ENCODE measurements at regions not wholly inside any gene's neighbourhood (a gene's known extent, or its start where the extent isn't known, plus 50 kb on each side); places are given as distances from the start of the nearest gene placed in this dataset.

DNA sequence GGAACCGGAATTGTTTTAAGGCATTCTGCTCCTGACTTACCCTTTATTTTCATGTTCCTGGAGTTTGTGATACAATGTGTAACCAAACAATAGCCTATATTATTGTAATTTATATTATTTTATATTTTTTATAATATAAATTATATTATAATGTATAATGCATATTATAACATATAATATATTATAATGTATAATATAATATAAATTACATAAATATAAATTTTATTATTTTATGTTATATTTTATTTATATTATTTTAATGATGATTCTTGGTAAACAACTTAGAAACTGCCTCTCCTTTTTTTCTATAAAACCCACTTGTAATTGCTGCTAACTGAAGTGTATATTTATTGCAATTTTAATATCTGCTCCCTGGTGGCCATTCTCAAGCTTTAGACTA is 629.1 kb downstream of the MMUT start:
- no peak for FAIRE-seq
- DNase-seq (ENCODE audit: insufficient read length): no peak
- TF ChIP-seq POLR2AphosphoS5 (IDR thresholded peaks at IDR 0.05; ENCODE audit: low read depth, low read length) (no peak), TAF1 (IDR thresholded peaks at IDR 0.05; ENCODE audit: borderline replicate concordance, low read depth, low read length) (no peak), POLR2A (IDR thresholded peaks at IDR 0.05; ENCODE audit: low read depth, low read length) (no peak)

DNA sequence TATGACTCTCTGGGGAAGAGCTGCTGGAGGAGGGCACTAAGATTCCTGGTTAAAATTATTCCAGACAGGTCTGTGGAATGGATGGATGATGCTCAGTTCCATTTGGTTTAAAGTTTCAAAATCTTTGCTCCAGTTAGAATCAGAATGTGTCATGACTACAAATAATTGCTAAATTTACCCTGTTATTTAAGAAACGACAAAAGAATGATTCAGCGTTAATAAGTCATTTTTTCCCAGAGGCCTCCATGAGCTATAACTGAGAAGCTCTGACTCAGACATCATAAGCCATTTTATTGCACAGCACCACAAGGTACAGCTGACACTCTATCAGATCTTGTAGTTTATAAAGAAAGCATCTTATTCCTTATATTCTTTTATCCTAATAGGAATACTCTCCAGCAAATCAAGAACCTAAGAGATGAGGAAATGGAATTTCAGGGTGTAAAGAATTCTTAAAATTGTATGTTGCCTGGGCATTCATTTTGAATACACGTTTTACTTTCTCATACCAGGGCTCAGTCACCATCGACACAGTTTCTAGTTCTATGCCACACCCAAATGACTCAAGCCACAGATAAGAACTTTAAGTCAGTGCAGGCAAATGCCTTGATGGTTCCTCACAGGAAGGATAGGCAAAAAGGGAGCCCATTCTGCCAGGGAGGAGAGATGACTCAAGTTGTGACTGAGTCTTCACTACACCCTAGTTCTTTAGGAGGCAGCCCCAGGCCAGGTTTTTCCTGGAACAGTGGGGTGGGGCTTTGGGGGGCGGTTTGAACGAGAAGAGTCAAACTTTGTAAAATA is 636.0 kb downstream of the MMUT start:
- FAIRE-seq (no peak), DNase-seq (ENCODE audit: insufficient read length) (no peak)
- TF ChIP-seq POLR2A (IDR thresholded peaks at IDR 0.05; ENCODE audit: low read depth, low read length) (no peak), POLR2AphosphoS5 (IDR thresholded peaks at IDR 0.05; ENCODE audit: low read depth, low read length) (no peak), TAF1 (IDR thresholded peaks at IDR 0.05; ENCODE audit: borderline replicate concordance, low read depth, low read length) (no peak)

DNA sequence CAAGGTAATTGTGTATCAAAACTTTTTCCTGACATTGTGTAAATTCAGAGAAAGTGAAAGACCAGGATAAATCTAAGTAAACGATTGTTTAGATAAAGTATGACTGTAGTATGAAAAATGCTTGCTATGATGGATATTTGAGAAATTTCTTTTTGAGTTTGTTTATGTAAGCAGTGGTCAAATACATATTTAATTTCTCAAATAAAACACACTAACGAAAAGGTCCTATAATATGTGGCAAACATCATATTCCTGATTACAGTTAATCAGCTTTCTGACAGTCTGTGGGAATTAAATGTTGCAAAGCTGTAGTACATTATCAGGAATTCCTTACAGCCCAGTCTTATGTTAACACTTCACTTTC is 636.9 kb downstream of the MMUT start:
- no peak for FAIRE-seq
- DNase-seq (ENCODE audit: insufficient read length): no peak
- TF ChIP-seq TAF1 (IDR thresholded peaks at IDR 0.05; ENCODE audit: borderline replicate concordance, low read depth, low read length): no peak
- TF ChIP-seq POLR2AphosphoS5 (IDR thresholded peaks at IDR 0.05; ENCODE audit: low read depth, low read length): no peak
- TF ChIP-seq POLR2A (IDR thresholded peaks at IDR 0.05; ENCODE audit: low read depth, low read length): no peak

DNA sequence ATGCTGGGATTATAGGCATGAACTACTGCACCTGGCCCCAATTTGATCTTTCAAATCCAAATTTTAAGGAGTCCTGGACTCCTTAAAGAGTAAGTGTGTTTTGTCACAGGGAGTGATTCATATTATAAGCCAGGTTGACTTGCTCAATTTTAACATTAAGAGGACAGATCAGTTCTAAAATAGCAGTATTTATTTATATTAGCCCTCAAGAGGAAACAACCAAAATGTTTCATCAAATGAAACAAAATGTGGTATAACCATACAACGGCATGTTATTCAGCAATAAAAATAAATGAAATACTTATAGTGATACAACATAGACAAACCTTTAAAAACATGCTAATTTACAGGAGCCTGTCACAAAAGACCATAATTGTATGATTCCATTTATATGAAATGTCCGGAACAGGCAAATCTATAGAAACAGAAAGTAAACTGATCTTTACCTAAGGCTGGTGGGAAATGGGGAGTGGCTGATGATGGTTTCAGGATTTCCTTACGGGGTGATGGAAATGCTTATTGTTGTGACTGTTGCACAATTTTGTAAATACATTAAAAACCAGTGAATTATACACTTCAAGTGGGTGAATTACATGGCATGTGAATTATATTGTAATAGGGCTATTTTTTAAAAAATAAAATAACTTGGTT is 637.4 kb downstream of the MMUT start:
- no peak for FAIRE-seq
- DNase-seq (ENCODE audit: insufficient read length): no peak
- TF ChIP-seq POLR2AphosphoS5 (IDR thresholded peaks at IDR 0.05; ENCODE audit: low read depth, low read length) (no peak), TAF1 (IDR thresholded peaks at IDR 0.05; ENCODE audit: borderline replicate concordance, low read depth, low read length) (no peak), POLR2A (IDR thresholded peaks at IDR 0.05; ENCODE audit: low read depth, low read length) (no peak)

DNA sequence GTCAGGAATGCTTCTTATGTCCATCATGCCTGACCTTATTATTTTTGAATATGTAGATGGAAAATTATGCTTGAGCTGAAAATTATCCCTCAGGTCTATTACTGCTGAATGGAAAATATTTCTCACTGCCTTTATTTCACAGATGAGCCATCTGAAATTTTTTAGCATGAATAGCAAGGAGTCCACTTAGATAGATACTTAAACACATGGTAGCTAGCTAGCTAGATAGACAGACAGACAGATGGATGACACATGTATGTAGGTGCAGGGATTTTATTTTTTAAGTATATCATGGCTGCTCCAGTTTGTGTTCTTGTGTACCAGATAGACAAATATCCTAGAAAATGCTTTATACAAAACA is 645.0 kb downstream of the MMUT start:
- TF ChIP-seq POLR2AphosphoS5 (IDR thresholded peaks at IDR 0.05; ENCODE audit: low read depth, low read length) (no peak), POLR2A (IDR thresholded peaks at IDR 0.05; ENCODE audit: low read depth, low read length) (no peak), TAF1 (IDR thresholded peaks at IDR 0.05; ENCODE audit: borderline replicate concordance, low read depth, low read length) (no peak)
- no peak for FAIRE-seq
- no peak for DNase-seq (ENCODE audit: insufficient read length)

DNA sequence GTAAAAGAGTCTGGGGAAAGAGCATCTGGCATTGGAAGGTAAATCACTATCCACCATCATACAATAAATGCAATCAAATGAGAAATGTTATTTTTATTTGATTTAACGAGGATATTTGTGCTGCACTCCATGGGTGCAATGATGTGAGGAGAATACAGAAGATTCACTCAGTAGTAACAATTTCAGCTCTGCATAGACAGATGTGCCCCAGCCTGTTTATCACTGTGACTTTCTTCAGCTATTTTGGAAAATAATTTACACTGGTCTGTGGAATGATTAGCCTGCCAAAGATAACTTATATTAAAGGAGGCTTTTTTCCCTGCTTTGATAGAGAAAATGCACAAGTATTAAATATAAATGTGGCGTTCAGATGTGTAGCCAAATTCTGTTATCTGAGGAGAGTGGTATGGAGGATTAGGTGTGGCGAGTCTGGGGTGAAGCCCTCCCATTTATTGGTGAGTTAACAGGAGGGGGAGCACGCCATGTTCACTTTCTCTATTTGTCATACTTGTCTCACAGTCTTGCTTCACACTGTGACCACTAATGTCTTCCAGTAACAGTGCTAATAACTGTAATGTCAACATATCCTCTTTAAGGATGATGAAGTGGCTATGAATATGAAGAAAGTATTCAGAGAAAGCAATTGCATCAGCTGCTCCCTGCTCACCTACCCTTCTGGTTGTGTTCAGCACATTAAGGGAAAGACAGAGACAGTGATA is 645.6 kb downstream of the MMUT start:
- DNase-seq (ENCODE audit: insufficient read length): no peak
- TF ChIP-seq TAF1 (IDR thresholded peaks at IDR 0.05; ENCODE audit: borderline replicate concordance, low read depth, low read length) (no peak), POLR2A (IDR thresholded peaks at IDR 0.05; ENCODE audit: low read depth, low read length) (no peak), POLR2AphosphoS5 (IDR thresholded peaks at IDR 0.05; ENCODE audit: low read depth, low read length) (no peak)
- no peak for FAIRE-seq

DNA sequence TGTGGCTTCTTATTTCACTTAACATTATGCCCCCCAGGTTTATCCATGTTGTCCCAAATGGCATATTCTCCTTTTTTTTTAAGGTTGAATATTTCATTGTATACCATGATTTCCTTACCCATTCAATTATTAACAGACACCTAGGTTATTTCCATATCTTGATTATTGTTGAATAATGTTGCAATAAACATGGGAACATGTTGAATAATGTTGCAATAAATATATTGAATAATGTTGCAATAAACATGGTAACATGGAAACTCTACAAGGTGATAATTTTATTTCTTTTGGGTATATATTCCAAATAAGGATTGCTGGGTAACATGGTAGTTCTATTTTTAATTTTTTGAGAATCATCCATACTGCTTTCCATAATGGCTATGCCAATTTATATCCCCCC is 648.1 kb downstream of the MMUT start:
- no peak for FAIRE-seq
- TF ChIP-seq POLR2AphosphoS5 (IDR thresholded peaks at IDR 0.05; ENCODE audit: low read depth, low read length) (no peak), POLR2A (IDR thresholded peaks at IDR 0.05; ENCODE audit: low read depth, low read length) (no peak), TAF1 (IDR thresholded peaks at IDR 0.05; ENCODE audit: borderline replicate concordance, low read depth, low read length) (no peak)
- no peak for DNase-seq (ENCODE audit: insufficient read length)

DNA sequence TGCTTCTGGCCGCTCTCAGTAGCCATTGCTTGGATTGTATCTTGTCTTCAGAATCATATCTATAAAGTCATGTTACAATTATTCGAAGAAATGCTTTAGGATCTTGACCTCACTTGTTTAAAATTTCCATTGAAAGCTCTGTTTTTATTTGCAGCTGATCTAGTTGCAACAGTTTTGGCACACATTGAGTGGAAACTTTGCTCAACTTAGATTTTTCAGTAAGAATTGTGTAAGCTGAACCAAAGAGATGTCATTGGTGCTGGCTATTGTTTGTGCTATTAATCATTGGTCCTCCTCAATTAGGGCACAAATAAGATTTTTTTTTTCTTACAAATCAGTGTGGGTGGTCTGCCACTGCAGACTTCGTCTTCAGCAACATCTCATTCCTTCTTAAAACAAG is 649.2 kb downstream of the MMUT start:
- FAIRE-seq (no peak), DNase-seq (ENCODE audit: insufficient read length) (no peak)
- TF ChIP-seq POLR2AphosphoS5 (IDR thresholded peaks at IDR 0.05; ENCODE audit: low read depth, low read length) (no peak), POLR2A (IDR thresholded peaks at IDR 0.05; ENCODE audit: low read depth, low read length) (no peak), TAF1 (IDR thresholded peaks at IDR 0.05; ENCODE audit: borderline replicate concordance, low read depth, low read length) (no peak)

DNA sequence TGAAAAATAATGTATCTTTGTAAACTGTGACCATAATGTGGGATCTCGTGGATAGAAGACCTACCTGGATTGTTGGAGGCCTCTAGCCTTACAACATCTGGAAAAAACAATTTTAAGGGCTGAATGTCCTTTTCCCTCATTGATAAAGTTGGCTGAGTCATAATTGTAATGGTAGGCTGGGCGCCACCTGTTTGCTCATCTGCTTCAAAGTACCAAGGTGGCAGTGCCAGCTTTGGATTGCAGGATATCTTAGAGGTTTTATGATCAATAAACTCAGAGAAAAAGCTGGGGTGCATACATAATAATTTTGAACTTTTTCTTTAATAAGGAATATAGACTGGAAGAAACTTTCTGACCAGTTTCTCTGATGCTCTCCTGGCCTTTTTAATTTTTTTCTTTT is 653.4 kb downstream of the MMUT start:
- FAIRE-seq (no peak), DNase-seq (ENCODE audit: insufficient read length) (no peak)
- TF ChIP-seq TAF1 (IDR thresholded peaks at IDR 0.05; ENCODE audit: borderline replicate concordance, low read depth, low read length): no peak
- TF ChIP-seq POLR2AphosphoS5 (IDR thresholded peaks at IDR 0.05; ENCODE audit: low read depth, low read length): no peak
- TF ChIP-seq POLR2A (IDR thresholded peaks at IDR 0.05; ENCODE audit: low read depth, low read length): no peak

DNA sequence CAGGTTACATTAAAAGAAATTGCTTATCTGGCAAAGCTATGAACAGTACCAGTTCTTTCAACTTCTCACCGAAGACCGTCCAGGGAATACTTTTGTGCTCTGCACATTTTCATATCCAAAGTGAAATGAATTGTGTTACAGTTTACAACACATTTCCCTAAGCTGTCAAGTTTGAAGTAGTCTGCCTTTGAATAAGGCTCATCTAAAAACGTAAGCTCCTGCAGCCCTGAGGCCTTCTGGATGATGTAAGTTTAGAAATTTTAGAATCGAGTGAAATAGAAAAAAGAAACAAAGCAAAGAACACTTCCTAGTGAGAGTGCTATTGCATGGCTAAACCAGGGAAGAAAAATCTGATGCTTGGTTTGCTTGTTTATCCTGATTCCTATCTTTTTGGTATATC is 653.8 kb downstream of the MMUT start:
- no peak for DNase-seq (ENCODE audit: insufficient read length)
- no peak for FAIRE-seq
- TF ChIP-seq TAF1 (IDR thresholded peaks at IDR 0.05; ENCODE audit: borderline replicate concordance, low read depth, low read length): no peak
- TF ChIP-seq POLR2A (IDR thresholded peaks at IDR 0.05; ENCODE audit: low read depth, low read length): no peak
- TF ChIP-seq POLR2AphosphoS5 (IDR thresholded peaks at IDR 0.05; ENCODE audit: low read depth, low read length): no peak

DNA sequence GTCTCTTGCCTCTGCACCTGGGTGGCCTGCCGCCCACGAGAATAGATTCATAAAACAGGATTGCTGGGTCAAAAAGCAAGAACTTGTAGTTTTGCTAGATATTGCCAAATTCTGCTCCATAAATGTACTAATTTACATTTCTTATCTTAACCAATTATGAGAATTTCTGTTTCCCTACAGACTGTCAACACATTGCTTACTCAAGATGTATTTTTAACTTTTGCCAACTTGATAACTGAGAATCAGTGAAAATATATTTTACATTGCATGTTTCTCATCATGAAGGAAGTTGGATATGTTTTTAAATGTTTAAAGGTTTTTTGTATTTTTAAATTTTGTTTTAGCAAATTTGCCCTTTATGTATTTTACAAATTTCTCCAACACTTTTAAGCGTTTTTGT is 664.8 kb downstream of the MMUT start:
- FAIRE-seq: no peak
- DNase-seq (ENCODE audit: insufficient read length): no peak
- TF ChIP-seq POLR2A (IDR thresholded peaks at IDR 0.05; ENCODE audit: low read depth, low read length) (no peak), POLR2AphosphoS5 (IDR thresholded peaks at IDR 0.05; ENCODE audit: low read depth, low read length) (no peak), TAF1 (IDR thresholded peaks at IDR 0.05; ENCODE audit: borderline replicate concordance, low read depth, low read length) (no peak)
